ENCODE measurements at regions not wholly inside any gene's neighbourhood (a gene's known extent, or its start where the extent isn't known, plus 50 kb on each side); places are given as distances from the start of the nearest gene placed in this dataset.

DNA sequence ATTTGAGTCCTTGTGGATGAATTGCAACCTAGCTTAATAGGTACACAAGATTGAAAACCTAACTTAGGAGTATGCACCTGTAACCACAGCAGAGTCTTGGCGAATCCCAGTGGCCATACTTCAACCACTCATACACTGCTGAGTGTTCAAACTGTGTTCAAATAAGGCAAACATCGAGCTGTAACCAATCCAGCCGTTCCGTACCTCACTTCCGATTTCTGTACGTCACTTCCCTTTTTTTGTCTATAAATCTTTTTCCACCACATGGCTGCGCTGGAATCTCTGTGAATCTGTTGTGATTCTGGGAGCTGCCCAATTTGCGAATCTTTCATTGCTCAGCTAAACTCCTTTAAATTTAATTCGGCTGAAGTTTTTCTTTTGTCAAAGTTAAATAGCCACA lies 190.6 kb downstream of the MAF start:
- DNase-seq (ENCODE audit: extremely low read depth in 1 of 2, low read depth in 1 of 2), result no peak

DNA sequence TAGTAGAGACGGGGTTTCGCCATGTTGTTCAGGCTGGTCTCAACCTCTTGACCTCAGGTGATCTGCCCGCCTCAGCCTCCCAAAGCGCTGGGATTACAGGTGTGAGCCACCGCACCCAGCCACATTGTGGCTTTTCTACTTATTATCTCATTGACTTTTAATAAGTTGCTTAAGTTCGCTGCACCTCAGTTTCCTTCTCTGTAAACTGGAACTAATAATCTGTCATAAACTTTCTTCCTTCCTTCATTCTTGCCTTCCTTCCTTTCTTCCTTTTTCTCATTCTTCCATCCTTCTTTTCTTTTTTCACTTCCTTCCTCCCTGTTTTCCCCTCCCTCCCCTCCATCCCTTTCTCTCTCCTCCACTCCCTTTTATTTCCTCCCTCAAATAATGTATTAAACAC lies 192.2 kb downstream of the MAF start:
- DNase-seq (ENCODE audit: extremely low read depth in 1 of 2, low read depth in 1 of 2), result no peak

- no peak for DNase-seq (ENCODE audit: extremely low read depth in 1 of 2, low read depth in 1 of 2)
Observed at GRCh38 chr16:79407461-79408135, 192.9 kb downstream of the MAF start.

DNA sequence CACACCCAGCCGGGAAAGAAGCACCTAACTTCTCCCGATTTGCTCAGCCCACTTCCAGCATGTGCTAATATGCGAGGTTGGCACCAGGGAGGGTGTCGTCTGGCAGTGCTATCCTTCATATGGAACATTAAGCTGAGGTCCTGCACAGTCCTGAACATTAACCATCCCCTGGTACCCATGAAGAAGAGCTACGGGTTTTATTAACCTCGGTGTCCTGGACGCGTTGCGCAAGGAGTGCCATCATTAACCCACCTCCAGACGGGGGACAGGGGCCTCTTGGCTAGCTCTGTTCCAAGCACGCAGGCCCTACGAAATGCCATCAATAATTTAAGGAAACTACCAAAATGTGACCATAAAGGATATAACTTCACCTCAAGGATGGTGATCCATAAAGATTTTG lies 193.5 kb downstream of the MAF start:
- DNase-seq (ENCODE audit: extremely low read depth in 1 of 2, low read depth in 1 of 2), result no peak

GRCh38 chr16:79404571-79404970 lies 196.0 kb downstream of the MAF start:
- no peak for DNase-seq (ENCODE audit: extremely low read depth in 1 of 2, low read depth in 1 of 2)

GRCh38 chr16:79403534-79403933 lies 197.0 kb downstream of the MAF start:
- no peak for DNase-seq (ENCODE audit: extremely low read depth in 1 of 2, low read depth in 1 of 2)

DNA sequence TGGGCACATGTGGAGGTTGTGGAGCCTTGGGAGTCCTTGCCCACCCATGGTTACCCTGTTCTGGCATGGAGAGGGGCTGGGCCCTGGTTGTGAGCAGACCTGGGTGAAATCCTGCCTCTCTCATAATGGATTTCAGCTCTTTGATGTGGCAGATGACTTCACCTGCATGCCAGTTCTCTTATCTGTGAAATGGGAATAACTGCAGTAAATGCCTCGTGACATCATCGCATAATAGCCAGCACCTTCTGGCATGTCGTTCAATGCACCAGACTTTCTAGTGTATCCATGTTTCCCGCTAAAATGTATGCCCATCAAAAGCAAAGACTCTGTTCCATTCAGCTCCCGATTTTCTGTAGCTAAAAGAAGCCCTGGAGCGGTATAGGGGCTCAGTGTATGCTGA lies 197.6 kb downstream of the MAF start:
- DNase-seq (ENCODE audit: extremely low read depth in 1 of 2, low read depth in 1 of 2), result no peak

DNA sequence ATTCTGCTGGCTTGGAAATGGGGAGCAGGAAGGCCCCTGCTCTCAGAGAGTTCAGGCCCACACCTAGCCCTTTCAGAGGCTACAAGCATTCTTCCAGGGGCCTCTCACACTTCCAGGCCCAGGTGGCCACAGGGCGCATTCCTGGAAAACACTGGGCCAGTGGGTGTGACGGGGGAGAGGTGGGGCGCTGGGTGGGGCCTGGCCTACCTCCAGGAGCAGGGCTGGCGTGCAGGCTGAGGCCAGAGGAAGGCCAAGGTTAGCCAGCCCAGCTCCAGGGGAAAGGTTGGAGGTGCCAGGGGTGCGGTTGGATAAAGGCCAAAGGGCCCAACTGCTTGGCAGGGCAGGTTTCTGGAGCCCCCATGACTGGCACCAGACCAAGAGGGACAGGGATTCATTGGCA lies 198.2 kb downstream of the MAF start:
- no peak for DNase-seq (ENCODE audit: extremely low read depth in 1 of 2, low read depth in 1 of 2)

DNA sequence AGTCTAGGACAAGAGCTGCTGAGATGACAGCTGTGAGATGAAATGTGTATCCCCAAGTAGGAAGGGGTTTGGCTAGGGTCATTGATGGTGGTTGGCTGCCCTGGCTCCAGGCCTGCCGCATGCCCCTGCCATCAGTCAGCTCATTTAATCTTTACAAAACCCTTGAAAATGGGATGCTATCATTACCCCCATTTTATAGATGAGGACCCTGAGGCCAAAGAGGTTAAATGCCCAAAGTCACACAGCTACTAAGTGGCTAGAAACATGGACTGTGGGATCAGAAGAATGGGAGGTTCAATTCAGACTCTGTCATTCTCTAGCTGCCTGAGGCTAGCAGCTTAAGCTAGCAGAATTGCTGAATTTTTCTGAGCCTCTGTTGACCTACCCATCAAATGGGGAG lies 198.8 kb downstream of the MAF start:
- no peak for DNase-seq (ENCODE audit: extremely low read depth in 1 of 2, low read depth in 1 of 2)

GRCh38 chr16:79401157-79401556 lies 199.4 kb downstream of the MAF start:
- DNase-seq (ENCODE audit: extremely low read depth in 1 of 2, low read depth in 1 of 2), result no peak

GRCh38 chr16:79400462-79401149 lies 199.9 kb downstream of the MAF start:
- no peak for DNase-seq (ENCODE audit: extremely low read depth in 1 of 2, low read depth in 1 of 2)

- DNase-seq (ENCODE audit: extremely low read depth in 1 of 2, low read depth in 1 of 2), result no peak
Observed at GRCh38 chr16:79395591-79395990, 204.9 kb downstream of the MAF start.

DNA sequence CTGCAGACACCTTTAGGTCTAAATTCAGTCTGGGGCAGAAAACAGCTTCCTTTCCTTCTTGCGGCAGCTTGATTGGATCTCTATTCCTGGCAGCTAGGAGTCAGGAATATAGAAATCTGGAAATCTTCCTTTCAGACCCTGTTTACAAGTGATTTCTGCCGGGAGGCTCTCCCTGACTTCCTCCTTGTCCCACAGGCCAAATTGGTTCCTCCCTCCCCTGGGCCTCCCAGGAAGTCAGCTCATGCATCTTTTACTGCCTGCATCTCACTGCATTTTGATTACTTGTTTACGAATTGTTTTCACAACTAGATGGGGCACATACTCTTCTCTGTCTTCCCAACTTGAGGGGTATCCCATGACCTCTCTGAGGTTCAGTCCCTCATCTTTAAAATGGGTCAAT lies 206.3 kb downstream of the MAF start:
- no peak for DNase-seq (ENCODE audit: extremely low read depth in 1 of 2, low read depth in 1 of 2)

DNA sequence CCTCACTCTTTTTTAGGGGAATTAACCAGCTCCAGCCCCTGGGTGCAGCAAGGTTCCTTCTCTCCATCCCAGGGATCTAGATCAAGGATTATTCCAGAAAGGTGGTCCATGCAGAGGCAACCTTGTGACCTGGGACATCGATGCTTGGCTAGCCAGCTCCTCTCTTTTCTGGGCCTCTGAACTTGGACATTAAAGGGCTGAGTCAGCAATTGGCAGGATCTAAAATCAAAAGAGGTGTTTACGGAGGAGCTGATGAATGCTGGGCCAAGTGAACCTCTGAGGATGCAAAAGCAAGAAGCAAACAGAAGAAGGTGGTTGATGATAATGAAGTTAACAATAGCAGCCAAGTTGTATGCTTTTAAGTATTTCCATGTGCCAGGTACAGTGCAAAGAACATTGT lies 207.0 kb downstream of the MAF start:
- no peak for DNase-seq (ENCODE audit: extremely low read depth in 1 of 2, low read depth in 1 of 2)

DNA sequence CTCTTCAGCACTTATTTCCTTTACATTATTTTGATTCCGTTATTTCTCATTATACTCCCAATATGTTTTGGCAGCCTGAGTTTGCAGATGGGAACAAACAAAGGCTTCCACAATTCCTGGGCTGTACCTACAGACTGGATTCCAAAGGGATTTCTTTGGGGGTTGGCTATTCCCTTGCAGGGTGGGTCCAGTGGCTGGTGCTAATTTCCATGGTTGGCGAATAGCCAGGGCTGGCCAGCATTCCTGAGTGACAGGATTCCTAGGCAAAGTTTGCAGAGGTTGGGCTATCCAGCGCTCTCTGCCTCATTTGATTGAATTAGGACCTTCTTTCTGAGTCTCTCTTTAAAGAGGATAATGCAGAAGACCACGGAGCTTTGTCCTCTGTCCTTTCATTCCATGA lies 207.4 kb downstream of the MAF start:
- no peak for DNase-seq (ENCODE audit: extremely low read depth in 1 of 2, low read depth in 1 of 2)

GRCh38 chr16:79392081-79392480 lies 208.5 kb downstream of the MAF start:
- no peak for DNase-seq (ENCODE audit: extremely low read depth in 1 of 2, low read depth in 1 of 2)

GRCh38 chr16:79391395-79391794 lies 209.1 kb downstream of the MAF start:
- DNase-seq (ENCODE audit: extremely low read depth in 1 of 2, low read depth in 1 of 2), result no peak

DNA sequence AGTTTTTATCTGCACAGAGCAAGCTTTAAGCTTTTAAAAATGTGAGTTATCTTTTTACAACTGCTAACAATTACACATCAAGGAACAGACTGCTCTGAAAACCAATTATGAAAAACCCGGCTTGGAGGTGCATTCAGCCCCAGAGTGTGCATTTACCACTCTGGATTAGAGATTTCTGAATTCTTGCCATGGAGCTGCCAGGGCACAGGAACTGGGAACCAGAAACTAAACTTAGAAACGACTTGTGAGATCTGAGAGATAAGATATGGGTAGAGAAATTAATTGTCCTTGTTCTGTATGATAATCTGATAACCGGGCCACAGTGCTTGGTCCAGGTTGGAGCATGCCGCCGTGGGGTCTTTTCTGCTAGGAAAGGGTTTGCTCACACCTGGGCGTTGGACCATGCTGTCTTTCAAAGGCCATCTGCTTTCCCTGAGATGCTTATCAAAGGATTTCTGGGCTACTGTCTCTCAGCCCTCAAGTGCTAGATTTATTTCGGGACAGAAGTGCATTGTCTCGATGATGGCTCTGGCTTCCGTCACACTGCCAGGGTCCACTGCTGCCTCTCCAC lies 210.0 kb downstream of the MAF start:
- no peak for DNase-seq (ENCODE audit: extremely low read depth in 1 of 2, low read depth in 1 of 2)

- no peak for DNase-seq (ENCODE audit: extremely low read depth in 1 of 2, low read depth in 1 of 2)
Observed at GRCh38 chr16:79388396-79388795, 212.1 kb downstream of the MAF start.

DNA sequence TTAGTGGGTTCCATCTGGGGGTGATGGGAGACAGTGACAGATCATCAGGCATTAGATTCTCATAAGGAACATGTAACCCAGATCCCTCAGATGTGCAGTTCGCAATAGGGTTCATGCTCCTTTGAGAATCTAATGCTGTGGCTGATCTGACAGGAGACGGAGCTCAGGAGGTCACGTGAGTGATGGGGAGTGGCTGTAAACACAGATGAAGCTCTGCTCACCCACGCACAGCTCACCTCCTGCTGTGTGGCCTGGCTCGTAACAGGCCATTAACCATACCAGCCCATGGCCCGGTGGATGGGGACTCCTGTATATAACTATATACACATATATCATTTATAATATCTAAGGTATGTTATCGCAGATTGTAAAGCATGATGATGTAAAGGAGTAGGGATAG lies 214.2 kb downstream of the MAF start:
- DNase-seq (ENCODE audit: extremely low read depth in 1 of 2, low read depth in 1 of 2), result no peak

- DNase-seq (ENCODE audit: extremely low read depth in 1 of 2, low read depth in 1 of 2), result no peak
Observed at GRCh38 chr16:79381603-79382042, 218.9 kb downstream of the MAF start.

DNA sequence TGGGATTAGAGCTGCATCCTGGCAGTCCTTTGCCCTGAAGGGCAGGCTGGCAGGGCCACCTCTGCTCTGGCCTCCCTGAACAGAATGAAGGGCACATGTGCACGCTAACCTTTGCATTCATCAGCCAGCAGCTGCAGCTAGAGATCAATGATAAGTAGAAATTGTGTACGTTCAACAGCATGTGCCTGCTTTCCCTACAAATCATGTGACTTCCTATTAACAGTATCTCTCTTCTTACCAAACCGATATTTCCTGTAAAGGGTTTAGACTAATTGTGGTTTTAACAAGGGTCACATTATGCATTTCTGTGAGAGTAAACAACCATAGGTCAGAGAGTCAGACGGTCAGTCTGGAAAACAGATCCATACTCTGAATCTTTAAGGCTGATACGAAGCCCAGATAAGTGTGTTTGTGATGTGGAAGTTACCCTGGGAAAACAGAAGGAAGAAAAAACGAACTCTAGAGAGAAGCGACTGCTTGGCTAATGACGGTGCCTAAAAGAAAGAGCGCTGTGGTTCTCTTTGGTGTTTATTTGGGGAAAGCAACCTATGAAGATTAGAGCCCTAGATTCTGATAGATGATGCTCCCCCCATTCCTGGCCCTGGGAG lies 219.4 kb downstream of the MAF start:
- DNase-seq (ENCODE audit: extremely low read depth in 1 of 2, low read depth in 1 of 2), result no peak

All from activated CD8-positive, alpha-beta memory T cell treated with anti-CD3 and anti-CD28 coated beads for 1 hour (primary cell).